DMS53 (cell line): ENCODE measurements at regions not wholly inside any gene's neighbourhood (a gene's known extent, or its start where the extent isn't known, plus 50 kb on each side); places are given as distances from the start of the nearest gene placed in this dataset.

Source experiments
- DNase-seq: peaks from one replicate; lab custom pipeline; 2025; lab: John Stamatoyannopoulos, UW

GRCh38 chr20:63070771-63071540, 64.2 kb upstream of the BHLHE23 start:
- DNase-seq = no peak

DNA sequence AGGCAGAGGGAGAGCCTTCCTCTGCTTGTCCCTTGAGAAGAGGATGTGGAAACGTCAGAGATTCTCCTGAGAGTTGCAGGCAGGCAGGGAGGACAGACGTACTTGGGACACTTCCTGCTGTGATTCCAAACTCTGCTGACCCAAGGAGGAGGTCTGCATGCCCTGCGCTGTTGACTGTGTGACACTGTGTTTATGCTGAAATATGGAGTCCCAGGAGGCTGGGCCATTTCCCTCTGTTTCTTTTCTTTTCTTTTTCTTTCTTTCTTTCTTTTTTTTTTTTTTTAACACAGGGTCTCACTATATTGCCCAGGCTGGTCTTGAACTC, 63.5 kb upstream of the BHLHE23 start:
- no peak for DNase-seq

GRCh38 chr20:63068711-63069367, 62.1 kb upstream of the BHLHE23 start:
- no peak for DNase-seq

GRCh38 chr20:63067721-63068560, 61.2 kb upstream of the BHLHE23 start:
- no peak for DNase-seq

DNA sequence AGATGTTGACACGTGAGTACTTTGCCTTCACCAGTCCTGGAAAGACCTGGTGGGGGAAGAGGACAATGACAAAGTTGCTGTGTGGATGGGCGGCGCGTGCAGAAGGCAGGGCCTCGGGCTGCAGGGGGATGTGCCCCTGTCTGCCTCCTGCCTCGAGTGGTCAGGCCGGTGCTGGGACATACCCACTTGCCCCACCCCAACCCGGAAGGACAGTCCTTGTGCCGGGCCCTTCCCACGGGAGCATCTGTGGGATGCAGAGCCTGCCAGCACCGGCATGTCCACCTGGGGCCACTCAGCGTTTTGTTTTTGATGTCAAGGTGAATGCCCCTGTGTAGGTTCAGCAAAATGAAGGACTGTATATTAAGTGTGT, 60.5 kb upstream of the BHLHE23 start:
- DNase-seq = no peak

DNA sequence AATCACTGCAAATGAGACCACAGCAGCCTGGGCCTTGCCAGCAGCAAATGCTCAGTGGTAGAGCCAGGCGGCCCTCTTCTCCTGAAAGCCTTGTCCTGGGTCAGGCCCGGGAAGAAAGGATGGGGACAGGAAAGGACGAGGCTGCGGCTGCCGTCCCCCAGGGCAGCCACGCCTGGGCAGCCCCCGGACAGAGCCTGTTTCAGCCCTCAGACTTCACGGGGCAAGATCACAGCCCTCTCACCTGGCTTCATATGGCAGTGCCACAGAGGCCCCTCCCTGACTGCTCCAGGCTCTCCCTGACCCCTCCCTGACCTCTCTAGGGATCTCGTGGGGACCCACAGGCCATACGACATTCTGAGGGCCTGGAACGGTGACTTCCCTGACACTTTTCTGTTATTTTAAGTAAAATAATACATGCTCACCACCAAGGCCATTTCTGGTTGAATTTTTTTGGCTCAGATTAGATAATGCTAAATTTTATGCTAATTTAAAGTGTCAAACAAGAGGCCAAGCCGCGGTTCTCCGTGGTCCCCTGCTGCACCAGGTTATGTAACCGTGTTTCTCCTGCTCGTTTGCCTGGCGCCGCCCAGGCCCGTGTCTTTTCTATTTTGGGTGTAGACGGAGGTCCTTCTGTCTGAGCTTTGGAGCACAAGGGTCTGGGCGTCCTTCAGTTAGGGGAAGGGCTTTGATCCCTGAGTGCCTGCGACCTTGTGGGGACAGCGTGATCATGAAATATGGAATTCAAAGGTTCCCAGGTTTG, 59.9 kb upstream of the BHLHE23 start:
- no peak for DNase-seq

- DNase-seq = no peak
Observed at GRCh38 chr20:63065911-63066310, 59.1 kb upstream of the BHLHE23 start.

- no peak for DNase-seq
Observed at GRCh38 chr20:63064745-63065711, 58.3 kb upstream of the BHLHE23 start.

DNA sequence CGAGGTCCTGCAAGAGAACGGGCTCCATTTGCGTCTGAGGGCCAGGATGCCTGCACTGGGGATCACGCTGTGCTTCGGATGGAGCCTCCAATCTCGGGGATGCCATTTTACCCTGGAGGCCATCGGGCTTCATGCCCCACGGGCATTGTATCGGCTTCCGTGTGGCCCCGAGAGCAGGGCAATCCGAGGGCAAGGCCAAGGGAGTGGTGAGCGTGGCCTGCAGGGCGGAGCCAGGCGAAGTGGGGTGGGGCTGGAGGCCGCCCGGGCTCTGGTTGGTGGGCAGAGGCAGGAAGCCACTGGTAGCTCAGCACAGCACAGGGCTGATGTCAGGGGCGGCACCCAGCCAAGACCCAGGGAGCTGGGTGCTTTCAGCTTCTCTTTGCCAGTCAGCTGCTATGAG, 57.5 kb upstream of the BHLHE23 start:
- DNase-seq = no peak

GRCh38 chr20:63062188-63063140, 55.7 kb upstream of the BHLHE23 start:
- DNase-seq = no peak

DNA sequence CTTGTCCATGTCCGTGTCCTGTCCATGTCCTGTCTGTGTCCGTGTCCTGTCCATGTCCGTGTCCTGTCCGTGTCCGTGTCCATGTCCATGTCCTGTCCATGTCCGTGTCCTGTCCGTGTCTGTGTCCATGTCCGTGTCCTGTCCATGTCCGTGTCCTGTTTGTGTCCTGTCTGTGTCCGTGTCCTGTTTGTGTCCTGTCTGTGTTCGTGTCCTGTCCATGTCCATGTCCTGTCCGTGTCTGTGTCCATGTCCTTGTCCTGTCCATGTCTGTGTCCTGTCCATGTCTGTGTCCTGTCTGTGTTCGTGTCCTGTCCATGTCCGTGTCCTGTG, 55.0 kb upstream of the BHLHE23 start:
- DNase-seq = no peak

GRCh38 chr20:63061051-63061770, 54.4 kb upstream of the BHLHE23 start:
- no peak for DNase-seq

- peak; percentile 44 for DNase-seq
Observed at GRCh38 chr20:63060057-63060991, 53.6 kb upstream of the BHLHE23 start.

DNA sequence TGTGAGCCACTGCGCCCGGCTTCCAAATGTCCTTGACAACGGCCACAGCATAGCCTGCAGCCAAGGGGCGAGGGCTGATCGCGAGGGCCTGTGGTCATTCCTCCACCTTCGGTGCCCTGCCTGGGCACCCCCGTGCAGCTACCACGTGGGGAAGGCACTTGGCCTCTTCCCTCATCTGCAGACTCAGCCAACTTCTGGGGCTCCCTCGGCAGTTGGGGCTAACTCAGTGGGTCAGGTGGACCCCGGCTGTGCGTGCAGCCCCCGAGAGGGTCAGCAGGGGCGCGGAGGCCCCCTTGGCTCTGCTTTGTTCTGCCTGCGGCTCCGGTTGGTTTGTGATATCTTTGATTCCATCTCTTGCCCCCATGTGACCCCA, 52.9 kb upstream of the BHLHE23 start:
- DNase-seq = no peak

DNA sequence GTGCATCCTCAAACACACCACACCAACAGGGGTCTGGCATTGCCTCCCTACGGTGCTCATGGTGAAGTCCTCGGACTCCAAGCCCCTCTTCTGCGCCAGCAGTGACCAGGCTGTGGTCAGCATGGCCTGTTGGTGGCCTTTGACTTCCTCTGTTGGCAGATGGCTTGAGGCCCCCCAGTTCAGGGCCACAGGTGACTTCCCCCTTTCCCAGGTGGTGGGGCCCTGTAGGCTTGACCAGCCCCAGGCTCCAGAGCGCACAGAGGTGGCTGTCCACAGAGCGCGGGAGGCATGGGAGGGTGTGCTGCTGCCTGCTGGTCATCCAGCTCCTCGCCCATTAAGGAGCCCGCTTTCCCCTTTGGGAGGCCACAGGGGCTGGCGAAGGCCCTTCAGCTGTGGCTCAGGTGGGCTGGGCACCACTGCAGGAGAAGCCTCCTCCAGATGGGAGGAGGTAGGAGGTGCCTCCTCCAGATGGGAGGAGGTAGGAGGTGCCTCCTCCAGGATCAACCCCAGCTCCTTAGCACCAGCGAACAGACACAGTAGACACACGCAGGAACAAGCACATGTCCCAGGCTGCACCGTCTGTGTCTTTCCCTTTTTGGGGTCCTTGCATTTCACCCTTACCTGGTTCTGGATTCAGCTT, 52.1 kb upstream of the BHLHE23 start:
- DNase-seq = no peak

- DNase-seq = no peak
Observed at GRCh38 chr20:63057171-63058117, 50.7 kb upstream of the BHLHE23 start.
